ENCODE measurements at regions not wholly inside any gene's neighbourhood (a gene's known extent, or its start where the extent isn't known, plus 50 kb on each side); places are given as distances from the start of the nearest gene placed in this dataset.

DNA sequence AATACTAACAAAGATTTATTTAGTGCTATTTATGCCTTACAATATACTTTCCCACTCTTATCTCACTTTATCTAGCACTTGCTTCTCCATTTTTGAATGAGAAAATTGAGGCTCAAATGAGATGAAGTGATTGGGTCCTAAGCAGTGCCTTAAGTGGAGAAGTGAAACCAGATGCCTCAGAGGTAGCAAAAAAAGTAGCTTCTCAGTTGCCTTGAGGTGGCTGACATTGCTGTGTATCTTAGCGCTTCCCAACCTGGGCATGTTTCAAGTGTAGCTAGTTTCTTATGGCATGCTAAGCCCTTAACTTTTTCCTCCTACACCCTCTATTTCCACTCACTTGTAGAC is 390.4 kb downstream of the OMA1 start:
- TF ChIP-seq, protein P1, sequence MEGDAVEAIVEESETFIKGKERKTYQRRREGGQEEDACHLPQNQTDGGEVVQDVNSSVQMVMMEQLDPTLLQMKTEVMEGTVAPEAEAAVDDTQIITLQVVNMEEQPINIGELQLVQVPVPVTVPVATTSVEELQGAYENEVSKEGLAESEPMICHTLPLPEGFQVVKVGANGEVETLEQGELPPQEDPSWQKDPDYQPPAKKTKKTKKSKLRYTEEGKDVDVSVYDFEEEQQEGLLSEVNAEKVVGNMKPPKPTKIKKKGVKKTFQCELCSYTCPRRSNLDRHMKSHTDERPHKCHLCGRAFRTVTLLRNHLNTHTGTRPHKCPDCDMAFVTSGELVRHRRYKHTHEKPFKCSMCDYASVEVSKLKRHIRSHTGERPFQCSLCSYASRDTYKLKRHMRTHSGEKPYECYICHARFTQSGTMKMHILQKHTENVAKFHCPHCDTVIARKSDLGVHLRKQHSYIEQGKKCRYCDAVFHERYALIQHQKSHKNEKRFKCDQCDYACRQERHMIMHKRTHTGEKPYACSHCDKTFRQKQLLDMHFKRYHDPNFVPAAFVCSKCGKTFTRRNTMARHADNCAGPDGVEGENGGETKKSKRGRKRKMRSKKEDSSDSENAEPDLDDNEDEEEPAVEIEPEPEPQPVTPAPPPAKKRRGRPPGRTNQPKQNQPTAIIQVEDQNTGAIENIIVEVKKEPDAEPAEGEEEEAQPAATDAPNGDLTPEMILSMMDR (conservative IDR thresholded peaks at IDR 0.05 in 1 of 2, IDR thresholded peaks at IDR 0.05 in 1 of 2; ENCODE audit: extremely low read depth in 1 of 2, insufficient read depth in 1 of 2, low read depth in 1 of 2, low read length in 2 of 2), result no peak
- TF ChIP-seq EZH2 (IDR thresholded peaks at IDR 0.05; ENCODE audit: borderline replicate concordance, low read length), result no peak

Data from mammary epithelial cell (primary cell).